Tibial artery (tissue), 4 donors: ENCODE measurements at regions not wholly inside any gene's neighbourhood (a gene's known extent, or its start where the extent isn't known, plus 50 kb on each side); places are given as distances from the start of the nearest gene placed in this dataset.

ENCODE experiments used
- DNase-seq, 2 donors: peaks; one replicate each; pipeline ENCODE4 v3.0.0-alpha.2; 2019
- H3K27ac ChIP-seq, 2 donors: fragments of 200-600 bp; sonication (generic) in 1 of 2; 1 replicate in 1 of 2; 2 replicates in 1 of 2; pipeline ENCODE4 v1.5.1; 2018 to 2019; ENCODE audit warnings: mild to moderate bottlenecking in 1 of 2
- H3K27me3 ChIP-seq, 2 donors: fragments of 200-600 bp; sonication (generic) in 1 of 2; one replicate each; pipeline versions ENCODE4 v1.5.1 to v1.6.0; 2016 to 2019
- H3K36me3 ChIP-seq, 3 donors: fragments of 200-600 bp; sonication (generic) in 2 of 3; one replicate each; pipeline ENCODE4 v1.5.1; 2016 to 2019; ENCODE audit warnings: mild to moderate bottlenecking in 2 of 3
- H3K4me1 ChIP-seq, 4 donors: fragments of 200-600 bp; sonication (generic) in 2 of 4; 1 replicate in 3 of 4; 2 replicates in 1 of 4; pipeline ENCODE4 v1.5.1; 2016 to 2019
- H3K4me3 ChIP-seq, 2 donors: fragments of 200-600 bp; sonication (generic) in 1 of 2; 1 replicate in 1 of 2; 2 replicates in 1 of 2; pipeline ENCODE4 v1.5.1; 2018 to 2019; ENCODE audit warnings: mild to moderate bottlenecking in 2 of 2
- H3K9me3 ChIP-seq, 3 donors: fragments of 200-600 bp; sonication (generic) in 1 of 3; one replicate each; pipeline ENCODE4 v1.5.1; 2016 to 2019
- CTCF ChIP-seq, 2 experiments: fragments of 200-600 bp in 1 of 2; fragments of 450-650 bp in 1 of 2; IDR thresholded peaks; one replicate each; pipeline ENCODE4 v1.5.1; 2017 to 2019; ENCODE audit warnings: antibody characterized with exemption in 2 of 2, mild to moderate bottlenecking in 1 of 2, moderate library complexity in 1 of 2
- intact Hi-C: fragments of 100-400 bp; cut with DNase I; formaldehyde crosslinking; loops from one replicate; pipeline ENCODE4 v1.15.0; 2023; ENCODE audit warnings: low total_unique reads

- DNase-seq: no peak
- no peaks in the 10 kb centered on the region for H3K36me3 ChIP-seq
- TF ChIP-seq CTCF (IDR thresholded peaks at IDR 0.05): no peak
- no peak overlapping the region for H3K27ac ChIP-seq
- no peaks in the 10 kb centered on the region for H3K9me3 ChIP-seq
- H3K27me3 ChIP-seq: no peaks in the 10 kb centered on the region
- intact Hi-C loops: no loop called here
- H3K4me3 ChIP-seq: no peak overlapping the region
- H3K4me1 ChIP-seq: no peaks in the 10 kb centered on the region
Measured at GRCh38 chr21:38742580-38743260, 63.0 kb upstream of the ETS2 start.

- Histone ChIP-seq H3K9me3 (no peaks in the 10 kb centered on the region), H3K27me3 (no peaks in the 10 kb centered on the region), H3K27ac (no peak overlapping the region), H3K4me3 (no peak overlapping the region), H3K4me1 (no peaks in the 10 kb centered on the region), H3K36me3 (no peaks in the 10 kb centered on the region)
- TF ChIP-seq CTCF (IDR thresholded peaks at IDR 0.05): no peak
- intact Hi-C loops: no loop called here
- DNase-seq: no peak
Measured at GRCh38 chr21:38743772-38744529, 61.8 kb upstream of the ETS2 start.

GRCh38 chr21:38744861-38745260, 60.9 kb upstream of the ETS2 start:
- H3K27me3 ChIP-seq: no peaks in the 10 kb centered on the region
- H3K27ac ChIP-seq: no peak overlapping the region
- no peak overlapping the region for H3K4me3 ChIP-seq
- H3K4me1 ChIP-seq: no peaks in the 10 kb centered on the region
- intact Hi-C loops: no loop called here
- TF ChIP-seq CTCF (IDR thresholded peaks at IDR 0.05): no peak
- no peak for DNase-seq
- H3K9me3 ChIP-seq: no peaks in the 10 kb centered on the region
- no peaks in the 10 kb centered on the region for H3K36me3 ChIP-seq

- peaks cover 0 to 10% (median 7%) of the 10 kb centered on the region in 4 donors for H3K4me1 ChIP-seq
- no peak for DNase-seq
- H3K4me3 ChIP-seq: no peak overlapping the region
- no peaks in the 10 kb centered on the region for H3K9me3 ChIP-seq
- no peak overlapping the region for H3K27ac ChIP-seq
- intact Hi-C loops: no loop called here
- H3K27me3 ChIP-seq: no peaks in the 10 kb centered on the region
- no peak for TF ChIP-seq CTCF (IDR thresholded peaks at IDR 0.05)
- H3K36me3 ChIP-seq: no peaks in the 10 kb centered on the region
Measured at GRCh38 chr21:38747810-38748209, 57.9 kb upstream of the ETS2 start.

GRCh38 chr21:38751379-38752050, 54.2 kb upstream of the ETS2 start:
- Histone ChIP-seq H3K36me3 (no peaks in the 10 kb centered on the region), H3K27me3 (no peaks in the 10 kb centered on the region), H3K27ac (peak overlapping the region; percentile 74 to 80), H3K4me1 (peaks cover 0 to 47% (median 39%) of the 10 kb centered on the region in 4 donors), H3K4me3 (no peak overlapping the region), H3K9me3 (no peaks in the 10 kb centered on the region)
- DNase-seq: peak; percentile 93 to 94
- no peak for TF ChIP-seq CTCF (IDR thresholded peaks at IDR 0.05)
- intact Hi-C loops: loop anchor here (10.0 kb wide), 1 partner anchor 173 kb away; no protein-coding TSS in a partner anchor
